GM06990 (cell line): ENCODE measurements at regions not wholly inside any gene's neighbourhood (a gene's known extent, or its start where the extent isn't known, plus 50 kb on each side); places are given as distances from the start of the nearest gene placed in this dataset.

ENCODE experiments used
- DNase-seq: peaks from one replicate; pipeline ENCODE4 v3.0.0-alpha.2; 2011; ENCODE audit not compliant: insufficient read length; ENCODE audit errors: extremely low read depth
- H3K27me3 ChIP-seq: replicated peaks from 2 replicates; pipeline ENCODE4 v1.6.0; 2011; ENCODE audit warnings: low read length; ENCODE audit not compliant: control insufficient read depth, insufficient read depth
- H3K36me3 ChIP-seq: 2 replicates; pipeline ENCODE4 v1.5.1; 2011; ENCODE audit warnings: low read length; ENCODE audit not compliant: control insufficient read depth, insufficient read depth
- H3K4me3 ChIP-seq: replicated peaks from 2 replicates; pipeline ENCODE4 v1.5.1; 2011; ENCODE audit warnings: low read depth, mild to moderate bottlenecking, control low read depth, low read length
- CTCF ChIP-seq: IDR thresholded peaks from 2 replicates; pipeline ENCODE4 v1.5.1; 2011; ENCODE audit warnings: low read length, control low read depth, mild to moderate bottlenecking, inconsistent platforms; ENCODE audit not compliant: insufficient read depth, poor library complexity, severe bottlenecking

GRCh38 chr21:35792569-35793305 is 267.6 kb downstream of the SETD4 start:
- H3K4me3 ChIP-seq = no peak overlapping the region
- no peaks in the 10 kb centered on the region for H3K27me3 ChIP-seq
- no peak for TF ChIP-seq CTCF
- DNase-seq = no peak
- no peaks in the 10 kb centered on the region for H3K36me3 ChIP-seq

GRCh38 chr21:35791541-35792325 is 268.6 kb downstream of the SETD4 start:
- DNase-seq = no peak
- Histone ChIP-seq H3K36me3 (no peaks in the 10 kb centered on the region), H3K4me3 (no peak overlapping the region), H3K27me3 (no peaks in the 10 kb centered on the region)
- no peak for TF ChIP-seq CTCF

DNA sequence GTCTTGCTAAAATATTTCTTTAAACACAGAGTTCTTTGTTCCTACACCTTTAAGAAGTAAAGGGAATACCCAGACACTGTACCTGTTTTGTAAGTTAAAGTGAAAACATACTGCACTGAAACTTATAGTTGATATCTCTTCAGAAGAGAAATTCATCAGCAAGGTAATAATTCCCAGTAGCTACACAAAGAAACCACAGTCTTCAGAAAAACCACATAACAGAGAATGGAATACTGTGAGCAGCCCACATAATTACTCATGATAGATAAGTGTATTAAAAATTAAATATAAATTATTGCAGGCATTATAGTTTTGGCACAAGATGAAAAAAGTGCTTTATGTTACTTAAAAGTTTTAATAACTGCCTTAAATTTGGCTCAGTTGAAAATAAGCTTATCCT is 276.6 kb downstream of the SETD4 start:
- TF ChIP-seq CTCF = no peak
- no peaks in the 10 kb centered on the region; the same call in 1 of the 2 replicates for H3K27me3 ChIP-seq
- no peak overlapping the region for H3K4me3 ChIP-seq
- DNase-seq = no peak
- H3K36me3 ChIP-seq = no peaks in the 10 kb centered on the region

DNA sequence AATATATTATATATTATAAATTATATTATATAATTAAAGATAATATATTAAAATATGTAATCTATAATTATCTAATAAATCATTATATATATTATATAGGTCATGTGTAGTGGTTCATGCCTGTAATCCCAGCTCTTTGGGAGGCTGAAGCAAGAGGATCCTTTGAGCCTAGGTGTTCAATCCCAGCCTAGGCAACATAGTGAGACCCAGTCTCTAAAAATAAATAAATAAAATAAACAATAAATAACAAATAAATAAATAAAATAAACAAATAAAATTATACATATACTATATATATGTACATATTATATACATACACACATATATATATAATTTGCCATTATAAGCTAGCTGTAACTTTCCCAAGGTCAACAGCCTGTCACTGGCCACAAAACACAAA is 277.7 kb downstream of the SETD4 start:
- no peaks in the 10 kb centered on the region for H3K36me3 ChIP-seq
- H3K4me3 ChIP-seq = no peak overlapping the region
- DNase-seq = no peak
- H3K27me3 ChIP-seq = no peaks in the 10 kb centered on the region; the same call in 1 of the 2 replicates
- TF ChIP-seq CTCF = no peak

GRCh38 chr21:35780983-35781382 is 279.3 kb downstream of the SETD4 start:
- no peaks in the 10 kb centered on the region for H3K36me3 ChIP-seq
- no peaks in the 10 kb centered on the region; the same call in none of the 2 replicates for H3K27me3 ChIP-seq
- no peak overlapping the region for H3K4me3 ChIP-seq
- TF ChIP-seq CTCF = no peak
- DNase-seq = no peak
